ENCODE measurements at regions not wholly inside any gene's neighbourhood (a gene's known extent, or its start where the extent isn't known, plus 50 kb on each side); places are given as distances from the start of the nearest gene placed in this dataset.
"Not testable (repeated sequence)": the region's sequence is repeated elsewhere in the genome, so short reads cannot be mapped to it uniquely, and the experiment has no call there.

- ATAC-seq (no peak), DNase-seq (no peak)
These were observed 328.2 kb upstream of the COL3A1 start for GRCh38 chr2:188645986-188646385.

DNA sequence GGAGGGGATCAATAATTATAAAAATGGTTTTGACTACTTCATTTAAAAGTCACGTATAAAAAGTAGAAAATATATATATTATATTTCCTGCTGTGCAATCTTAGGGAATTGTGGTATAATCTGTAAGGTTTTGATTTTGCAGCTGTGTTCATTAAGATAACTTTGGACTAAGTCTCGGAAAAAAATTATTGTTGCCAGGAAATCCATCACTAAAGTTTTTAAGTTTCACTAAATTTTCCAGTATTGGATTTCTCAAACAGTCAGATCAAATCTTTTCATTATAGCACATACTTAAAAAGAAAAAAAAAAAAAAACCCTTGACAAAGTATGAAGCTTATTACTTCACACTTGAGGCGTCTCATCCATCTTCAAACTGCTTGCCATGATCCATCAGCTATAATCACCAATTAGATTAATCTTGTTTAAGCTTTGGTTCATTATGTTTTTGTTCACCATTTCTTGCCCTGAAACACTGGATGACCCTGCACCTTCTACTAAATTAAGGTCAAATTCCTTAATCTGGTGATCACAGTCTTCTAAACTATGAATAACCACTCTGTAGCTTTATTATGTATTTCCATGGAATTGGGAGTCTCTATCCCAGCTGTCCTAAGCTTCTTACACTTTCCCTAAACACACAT lies 326.6 kb upstream of the COL3A1 start:
- ATAC-seq (no peak), DNase-seq (no peak)

DNA sequence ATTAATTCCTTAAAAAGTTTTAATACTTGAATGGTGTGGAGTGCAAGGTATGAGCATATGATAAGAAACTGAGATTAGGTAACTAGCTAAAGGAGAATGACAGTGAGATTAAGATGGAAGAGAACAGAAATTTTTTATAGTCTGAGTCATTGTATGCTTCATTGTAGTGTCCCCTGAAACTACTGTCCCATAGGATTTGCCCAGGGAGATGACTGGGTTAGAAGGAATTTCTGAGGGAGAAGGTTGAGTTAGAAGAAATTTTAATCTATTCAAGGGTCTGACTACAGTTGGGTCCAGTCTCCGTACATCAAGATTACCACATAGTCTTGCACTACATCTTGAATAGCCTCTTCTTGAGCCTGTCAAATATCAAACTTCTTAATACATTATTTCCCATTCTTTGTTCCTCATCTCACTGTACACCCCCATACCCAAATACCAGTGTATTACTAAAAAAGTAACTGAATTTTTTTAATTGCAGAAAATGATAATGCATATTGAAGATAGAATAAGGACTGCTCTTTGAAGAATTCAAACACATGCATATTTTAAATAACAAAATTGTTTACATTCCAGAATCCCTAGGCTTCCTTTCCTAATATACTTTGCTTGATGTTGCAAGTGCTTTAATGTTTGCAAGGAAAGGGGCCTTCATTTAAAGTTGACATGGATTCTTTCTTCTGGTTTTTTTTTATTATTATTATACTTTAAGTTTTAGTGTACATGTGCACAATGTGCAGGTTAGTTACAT lies 314.3 kb upstream of the COL3A1 start:
- ATAC-seq, result no peak
- DNase-seq, result no peak

GRCh38 chr2:188663301-188663700 lies 310.9 kb upstream of the COL3A1 start:
- no peak for ATAC-seq
- DNase-seq, result no peak

- DNase-seq (no peak), ATAC-seq (no peak)
These were observed 309.8 kb upstream of the COL3A1 start for GRCh38 chr2:188664416-188664815.

- ATAC-seq (no peak), DNase-seq (no peak)
These were observed 309.1 kb upstream of the COL3A1 start for GRCh38 chr2:188664951-188665595.

DNA sequence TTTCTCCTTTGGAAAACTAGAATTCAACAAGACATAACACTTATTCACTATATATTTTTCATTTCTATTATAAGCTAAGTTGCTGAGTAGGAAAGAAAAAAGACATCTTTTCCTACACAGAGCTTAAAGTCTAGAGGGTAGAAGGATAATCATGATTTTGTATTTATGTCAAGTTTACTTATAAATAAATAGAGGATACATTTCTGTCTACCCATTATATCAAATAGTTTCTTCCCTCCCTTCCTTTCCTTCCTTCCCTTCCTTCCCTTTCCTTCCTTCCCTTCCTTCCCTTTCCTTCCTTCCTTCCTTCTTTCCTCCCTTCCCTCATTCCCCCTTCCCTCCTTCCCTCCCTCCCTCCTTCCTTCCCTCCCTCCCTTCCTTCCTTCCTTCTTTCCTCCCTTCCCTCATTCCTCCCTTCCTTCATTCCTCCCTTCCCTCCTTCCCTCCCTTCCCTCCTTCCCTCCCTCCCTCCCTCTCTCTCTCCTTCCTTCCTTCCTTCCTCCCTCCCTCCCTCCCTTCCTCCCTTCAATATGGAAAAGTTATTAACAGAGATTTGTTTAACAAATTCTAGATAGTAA lies 308.4 kb upstream of the COL3A1 start:
- no peak for ATAC-seq

GRCh38 chr2:188666503-188666902 lies 307.7 kb upstream of the COL3A1 start:
- ATAC-seq (no peak), DNase-seq (no peak)

More for the DNA sequence above, 308.4 kb upstream of the COL3A1 start:
- DNase-seq, result no peak

GRCh38 chr2:188668017-188668680 lies 306.0 kb upstream of the COL3A1 start:
- ATAC-seq (no peak), DNase-seq (no peak)

DNA sequence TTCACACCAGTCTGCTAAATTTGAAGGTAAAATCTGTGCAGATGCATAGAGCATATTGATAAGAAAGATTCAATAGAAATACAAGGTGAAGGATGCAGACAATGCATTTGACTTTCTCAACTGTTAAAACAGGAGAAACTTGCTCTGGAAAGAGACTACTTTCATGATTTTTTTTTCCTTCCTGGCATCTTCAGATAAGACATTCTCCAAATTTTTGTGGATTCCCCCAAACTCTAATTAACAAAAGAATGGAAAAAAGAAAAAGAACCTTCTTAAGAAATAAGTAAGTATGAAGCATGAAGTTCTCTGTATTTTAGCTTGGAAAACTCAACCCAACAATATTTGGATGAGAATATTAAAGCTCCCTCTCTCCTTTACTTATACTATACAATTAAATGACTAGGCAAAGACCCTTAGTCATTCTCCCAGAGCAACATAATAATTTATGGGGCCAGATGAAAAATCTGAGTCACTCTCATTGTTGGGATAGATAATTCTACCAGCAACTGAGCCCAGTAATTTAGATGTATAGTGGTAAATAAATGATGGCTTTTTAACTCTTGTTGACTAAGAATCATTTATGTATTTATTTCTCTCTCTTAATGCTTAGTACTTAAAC lies 298.7 kb upstream of the COL3A1 start:
- ATAC-seq, result no peak

GRCh38 chr2:188676010-188676400 lies 298.2 kb upstream of the COL3A1 start:
- DNase-seq (no peak), ATAC-seq (no peak)

More for the DNA sequence above, 298.7 kb upstream of the COL3A1 start:
- no peak for DNase-seq

DNA sequence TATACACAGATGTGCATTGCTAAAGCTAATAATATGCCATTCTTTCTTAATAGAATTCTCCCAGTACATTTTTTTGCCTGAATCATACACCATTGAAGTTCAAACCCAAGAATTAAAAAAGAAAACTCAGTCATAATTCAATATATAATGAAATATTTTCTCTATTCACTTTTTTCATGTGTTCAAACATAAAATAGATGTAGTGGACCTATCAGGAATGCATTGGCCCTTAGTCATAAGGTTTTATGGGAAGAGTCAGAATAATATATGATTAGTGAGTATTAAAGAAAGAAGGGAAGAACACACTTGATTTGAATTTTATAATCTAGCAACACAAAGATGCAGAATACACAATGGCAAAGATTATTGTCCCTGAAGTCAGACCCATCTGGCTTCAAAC lies 297.0 kb upstream of the COL3A1 start:
- ATAC-seq (no peak), DNase-seq (no peak)

DNA sequence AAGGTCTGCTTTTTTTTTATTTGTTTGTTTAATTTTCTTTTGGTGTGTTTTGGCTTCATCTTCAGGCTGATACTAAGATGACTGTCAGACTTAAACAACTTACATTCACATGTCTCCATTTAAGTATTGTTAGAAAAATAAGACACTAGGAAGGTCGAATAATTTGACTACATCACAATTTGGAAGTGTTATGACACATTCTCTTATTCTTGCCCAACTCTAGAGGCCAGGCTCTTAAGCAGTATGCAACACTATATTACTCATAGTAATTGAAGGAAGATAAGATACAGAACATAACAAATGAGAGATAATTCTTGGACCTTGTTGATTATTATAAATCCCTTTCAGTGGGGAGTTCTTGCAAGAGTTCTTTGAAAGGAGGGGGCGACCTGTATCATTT lies 295.3 kb upstream of the COL3A1 start:
- no peak for DNase-seq

GRCh38 chr2:188682838-188683237 lies 291.3 kb upstream of the COL3A1 start:
- ATAC-seq (no peak), DNase-seq (no peak)

More for the DNA sequence above, 295.3 kb upstream of the COL3A1 start:
- no peak for ATAC-seq

DNA sequence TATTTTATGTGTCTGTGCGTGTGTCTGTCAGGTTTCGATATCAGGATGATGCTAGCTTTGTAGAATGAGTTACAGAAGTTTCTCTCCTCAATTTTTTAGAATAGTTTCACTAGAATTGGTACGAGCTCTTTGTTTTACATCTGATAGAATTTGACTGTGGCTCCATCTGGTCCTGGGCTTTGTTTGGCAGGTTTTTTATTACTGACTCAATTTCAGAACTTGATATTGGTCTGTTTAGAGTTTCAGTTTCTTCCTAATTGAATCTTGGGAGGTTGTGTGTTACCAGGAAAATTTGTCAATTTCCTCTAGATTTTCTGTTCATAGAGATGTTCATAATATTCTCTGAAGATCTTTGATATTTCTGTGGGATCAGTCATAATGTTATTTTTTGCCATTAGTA lies 289.4 kb upstream of the COL3A1 start:
- no peak for ATAC-seq
- DNase-seq, result no peak

- ATAC-seq (no peak), DNase-seq (no peak)
These were observed 281.1 kb upstream of the COL3A1 start for GRCh38 chr2:188693111-188693510.

DNA sequence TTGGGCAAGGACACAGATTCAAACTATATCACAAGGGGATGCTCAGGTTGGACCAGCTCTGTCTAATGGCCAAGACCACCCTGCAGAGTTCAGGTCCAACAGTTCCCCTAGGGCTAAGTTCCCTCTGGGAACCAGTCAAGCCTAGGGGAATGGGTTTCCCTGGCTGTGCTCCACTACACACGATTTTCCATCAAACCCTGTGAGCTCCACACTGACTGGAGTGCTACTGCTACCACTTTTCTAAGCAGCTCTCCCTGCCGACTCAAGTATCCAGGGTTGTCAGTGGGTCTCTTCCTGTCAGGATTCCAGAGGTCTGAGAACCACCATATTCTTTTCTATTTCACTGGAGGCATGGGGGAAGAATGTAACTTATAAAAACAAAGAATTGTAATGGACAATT lies 280.4 kb upstream of the COL3A1 start:
- DNase-seq (no peak), ATAC-seq (no peak)

- DNase-seq (no peak), ATAC-seq (no peak)
These were observed 278.2 kb upstream of the COL3A1 start for GRCh38 chr2:188695953-188696352.

- not testable (repeated sequence) for ATAC-seq, DNase-seq
These were observed 276.0 kb upstream of the COL3A1 start for GRCh38 chr2:188698151-188698550.

DNA sequence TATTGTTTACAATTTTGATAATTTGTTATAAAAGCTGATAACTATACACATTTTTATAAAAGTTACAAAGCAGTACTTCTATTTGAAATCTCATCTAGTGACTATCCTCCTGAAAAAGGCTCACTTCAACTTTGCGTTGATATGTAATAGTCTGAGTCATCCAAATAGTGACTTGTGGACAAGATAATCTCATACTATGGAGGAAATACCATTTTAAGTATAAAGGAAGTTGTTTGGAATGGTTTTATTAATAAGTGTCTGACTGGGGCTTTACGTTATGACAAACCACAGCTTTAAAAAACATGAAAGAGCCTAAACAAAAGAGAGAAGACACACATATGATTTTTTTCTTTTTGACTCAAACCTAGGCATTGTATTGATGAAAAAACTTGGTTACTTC lies 272.3 kb upstream of the COL3A1 start:
- ATAC-seq, result no peak

GRCh38 chr2:188705191-188705590 lies 269.0 kb upstream of the COL3A1 start:
- DNase-seq, result no peak
- no peak for ATAC-seq

More for the DNA sequence above, 272.3 kb upstream of the COL3A1 start:
- DNase-seq, result no peak

- no peak for DNase-seq
- ATAC-seq, result no peak
These were observed 260.2 kb upstream of the COL3A1 start for GRCh38 chr2:188713961-188714360.

Measured in stimulated activated naive CD8-positive, alpha-beta T cell treated with anti-CD3 and anti-CD28 coated beads, Interleukin-15, Interleukin-2, amounts not matched to agents 100 U/mL and 50 U/mL, for 24 hours (primary cell).